GM18498 (cell line): ENCODE measurements at regions not wholly inside any gene's neighbourhood (a gene's known extent, or its start where the extent isn't known, plus 50 kb on each side); places are given as distances from the start of the nearest gene placed in this dataset.
A peak's percentile ranks its signal among the peaks of the same experiment; 100 is the strongest.
"Not testable (repeated sequence)": the region's sequence is repeated elsewhere in the genome, so short reads cannot be mapped to it uniquely, and the experiment has no call there.

Experiments used
- ATAC-seq: cut with Tn5 transposase; IDR thresholded peaks from one replicate; pipeline ENCODE4 v1.9.1; 2021; ENCODE audit warnings: mild to moderate bottlenecking, moderate library complexity; ENCODE audit not compliant: unreplicated experiment

DNA sequence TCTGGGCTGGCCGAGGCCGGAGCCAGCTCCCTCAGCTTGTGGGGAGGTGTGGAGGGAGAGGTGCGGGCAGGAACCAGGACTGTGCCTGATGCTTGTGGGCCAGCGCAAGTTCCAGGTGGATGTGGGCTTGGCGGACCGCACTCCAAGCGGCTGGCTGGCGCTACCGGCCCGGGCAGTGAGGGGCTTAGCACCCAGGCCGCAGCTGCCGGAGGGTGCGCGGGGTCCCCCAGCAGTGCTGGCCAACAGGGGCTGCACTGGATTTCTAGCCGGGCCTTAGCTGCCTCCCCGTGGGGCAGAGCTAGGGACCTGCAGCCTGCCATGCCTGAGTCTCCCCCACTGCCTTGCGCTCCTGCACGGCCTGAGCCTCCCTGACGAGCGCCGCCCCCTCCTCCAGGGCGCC lies 242.8 kb downstream of the CCSER2 start:
- no peak for ATAC-seq

- no peak for ATAC-seq
Measured at GRCh38 chr10:84574102-84574501, 245.7 kb downstream of the CCSER2 start.

DNA sequence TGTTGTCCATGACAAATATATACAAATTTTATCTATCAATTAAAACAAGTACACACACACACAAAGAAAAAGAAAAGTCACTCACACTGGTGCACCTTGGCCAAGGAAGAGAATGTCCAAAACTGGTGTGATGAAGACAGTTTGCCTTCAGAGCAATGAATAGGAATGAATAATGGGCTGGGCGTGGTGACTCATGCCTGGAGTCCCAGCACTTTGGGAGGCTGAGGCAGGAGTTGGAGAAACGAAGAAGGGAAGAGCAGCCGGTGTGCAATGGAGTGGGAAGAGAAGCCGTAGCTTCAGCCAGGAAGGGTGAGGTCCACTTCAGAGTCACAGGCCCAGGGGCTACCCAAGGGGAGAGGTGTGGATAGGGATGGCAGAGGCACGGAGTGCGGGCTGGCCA lies 253.6 kb downstream of the CCSER2 start:
- no peak for ATAC-seq

DNA sequence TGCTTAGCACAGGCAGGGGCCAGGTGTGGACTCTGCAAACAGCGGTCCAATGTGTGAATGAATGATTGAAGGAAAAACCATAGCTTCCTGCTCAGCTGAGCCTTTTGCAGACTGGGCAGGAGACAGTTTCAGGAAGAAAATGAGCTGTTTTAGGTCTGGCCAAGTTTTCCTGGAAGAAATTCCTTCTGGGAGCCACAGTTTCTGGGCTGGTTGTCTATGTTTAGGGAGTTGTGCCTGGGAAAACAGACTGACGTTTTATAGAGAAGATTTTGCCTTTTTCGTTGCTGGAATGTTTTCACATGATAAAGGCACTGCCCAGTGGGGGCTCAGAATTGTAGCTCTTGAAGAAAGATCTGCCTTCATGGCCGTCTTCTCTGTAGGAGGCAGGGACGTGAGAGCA lies 255.1 kb downstream of the CCSER2 start:
- ATAC-seq, result no peak

DNA sequence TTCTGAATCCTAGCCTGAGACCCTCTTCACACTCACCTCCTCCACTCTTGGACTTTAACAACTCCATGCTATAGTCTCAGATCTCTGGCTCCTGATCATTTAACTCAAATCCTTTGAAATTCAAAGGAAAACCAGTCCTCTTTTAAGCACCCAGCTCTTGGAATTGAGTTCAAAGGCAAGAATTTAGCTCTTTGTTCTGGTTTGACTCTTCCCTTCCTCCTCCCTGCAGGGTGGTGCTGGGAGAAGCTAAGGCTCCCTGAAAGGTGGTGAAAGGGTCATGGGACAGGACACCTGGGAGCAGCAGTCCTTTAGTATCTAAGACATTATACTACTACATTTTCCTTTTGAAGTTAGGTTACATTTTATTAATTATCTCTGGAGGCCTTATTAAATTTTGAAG lies 259.4 kb downstream of the CCSER2 start:
- no peak for ATAC-seq

DNA sequence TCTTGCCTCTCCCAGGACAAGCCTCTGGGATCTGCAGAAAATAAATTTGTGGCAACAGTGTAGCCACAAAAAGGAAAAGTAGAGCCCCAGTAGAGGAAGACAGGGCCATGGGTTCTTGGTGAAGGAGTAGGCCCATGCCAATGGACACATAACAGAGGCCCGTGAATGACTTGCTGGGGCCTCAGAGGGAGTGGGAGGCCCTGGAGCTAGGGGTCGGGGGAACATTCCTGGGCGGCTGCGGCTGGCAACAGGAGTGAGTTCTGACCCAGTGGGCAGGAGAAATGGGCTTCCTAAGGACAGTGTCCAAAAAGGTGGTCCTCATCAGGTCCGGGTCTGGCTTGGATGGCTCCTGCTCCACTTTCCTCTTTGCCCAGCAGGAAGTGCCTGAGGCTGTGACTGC lies 260.0 kb downstream of the CCSER2 start:
- ATAC-seq, result no peak

DNA sequence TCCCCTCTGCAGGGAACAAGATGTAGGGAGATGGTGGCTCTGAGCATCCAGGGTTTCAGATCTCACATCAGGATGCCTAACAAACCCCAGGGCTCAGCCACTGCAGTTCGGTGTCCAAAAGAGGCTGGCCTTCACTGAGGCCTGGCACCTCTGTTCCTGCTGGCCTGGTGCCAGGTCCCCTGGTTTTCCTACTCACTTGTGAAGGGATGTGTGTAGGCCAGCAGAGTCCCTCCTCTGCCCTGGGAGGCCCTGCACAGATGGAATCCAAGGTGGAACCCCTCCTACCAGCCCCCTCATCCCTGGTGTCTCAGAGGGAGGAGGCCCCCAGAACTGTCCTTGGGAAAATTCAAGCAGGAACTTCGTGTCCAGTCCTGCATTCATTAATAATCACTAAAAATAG lies 260.6 kb downstream of the CCSER2 start:
- no peak for ATAC-seq

DNA sequence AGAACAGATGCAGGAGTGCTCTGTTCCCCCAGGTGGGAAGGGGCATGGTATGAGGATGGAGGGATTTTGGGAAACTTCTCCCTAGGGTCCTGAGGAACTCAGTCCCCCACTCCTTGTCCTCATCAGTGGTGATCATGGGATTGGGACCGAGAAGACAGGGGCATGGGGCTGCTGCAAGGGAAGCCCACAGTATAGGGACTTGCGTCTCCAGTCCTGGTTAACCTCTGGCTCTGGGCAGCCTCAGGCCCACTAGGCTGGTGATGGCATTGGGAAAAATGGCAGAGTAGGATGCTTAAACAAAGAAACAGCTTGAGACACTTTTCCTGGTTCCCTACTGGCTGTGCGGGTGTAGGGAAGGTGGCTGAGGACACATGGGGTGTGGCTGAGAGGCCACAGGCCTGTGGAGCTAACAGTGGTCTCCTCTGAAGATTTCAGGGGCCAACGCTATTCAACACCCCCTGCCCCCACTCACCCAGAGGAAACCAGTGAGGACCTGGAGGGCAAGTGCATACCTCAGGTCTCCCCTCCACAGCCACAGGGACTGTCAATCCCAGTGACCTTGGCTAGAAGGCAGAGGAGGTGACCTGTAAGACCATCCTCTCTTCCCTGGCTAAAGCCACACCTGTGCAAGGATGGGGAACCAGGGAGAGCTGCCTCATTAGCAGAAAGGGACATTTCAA lies 261.3 kb downstream of the CCSER2 start:
- ATAC-seq, result no peak

GRCh38 chr10:84590327-84591193 lies 262.2 kb downstream of the CCSER2 start:
- ATAC-seq, result no peak

DNA sequence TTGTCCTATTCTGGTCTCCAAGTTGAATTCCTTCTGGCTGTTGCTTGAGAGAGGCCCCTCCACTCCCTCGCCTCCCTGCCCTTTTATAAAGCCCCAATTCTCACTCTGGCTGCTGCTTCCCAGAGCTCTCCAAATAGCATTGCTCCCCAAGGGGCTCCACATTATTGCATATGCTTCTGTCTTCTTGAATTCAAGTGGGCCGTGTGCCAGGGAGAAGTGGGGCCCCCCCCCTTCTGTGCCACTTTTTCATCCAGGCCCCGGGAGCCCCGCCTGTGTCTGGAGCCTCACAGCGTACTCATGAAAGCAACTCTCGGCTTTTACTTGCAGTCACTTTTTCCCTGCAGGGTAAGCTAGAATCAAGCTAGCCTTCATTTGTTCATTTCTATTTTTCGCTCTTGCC lies 265.1 kb downstream of the CCSER2 start:
- ATAC-seq, result no peak

GRCh38 chr10:84596585-84596984 lies 268.2 kb downstream of the CCSER2 start:
- no peak for ATAC-seq

DNA sequence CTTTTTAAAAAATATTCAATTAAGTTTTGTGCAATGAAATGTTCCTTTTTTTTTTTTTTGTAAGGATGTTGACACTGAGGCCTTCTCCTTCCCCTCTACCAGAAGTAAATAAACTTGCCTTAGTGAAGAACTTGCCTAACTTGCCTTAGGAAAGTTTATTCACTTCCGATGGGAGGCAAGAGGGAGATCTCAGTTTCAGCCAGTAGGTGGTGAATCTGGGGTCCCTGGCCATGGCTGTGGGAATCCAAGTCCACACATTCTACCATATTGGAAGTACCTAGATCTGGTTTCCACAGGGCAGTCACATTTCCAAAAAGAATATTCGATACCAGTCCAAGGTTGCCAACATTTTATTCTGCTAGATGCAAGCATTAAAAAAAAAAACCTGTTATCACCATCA lies 270.9 kb downstream of the CCSER2 start:
- no peak for ATAC-seq

- no peak for ATAC-seq
Measured at GRCh38 chr10:84600947-84601346, 272.6 kb downstream of the CCSER2 start.

GRCh38 chr10:84602543-84602942 lies 274.2 kb downstream of the CCSER2 start:
- not testable (repeated sequence) for ATAC-seq

DNA sequence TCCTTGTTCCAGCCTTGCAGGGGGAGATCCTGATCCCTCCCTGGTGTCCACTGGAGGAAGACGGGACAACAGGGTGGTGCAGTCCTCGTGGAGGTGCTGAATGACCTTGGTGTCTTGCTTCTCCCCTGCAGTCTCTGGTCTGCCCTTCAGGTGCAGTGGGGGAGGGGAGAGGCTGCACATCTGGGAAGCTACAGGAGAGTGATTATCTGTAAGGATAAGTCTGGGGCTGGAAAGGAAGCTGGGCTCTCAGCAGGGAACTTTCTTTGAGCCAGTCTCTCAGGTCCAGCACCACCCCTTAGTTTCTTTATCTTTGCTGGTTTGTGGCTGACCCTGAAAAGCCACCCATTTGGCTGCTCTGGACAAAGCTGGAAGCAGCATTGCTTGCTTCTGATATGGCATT lies 275.6 kb downstream of the CCSER2 start:
- ATAC-seq, result no peak

GRCh38 chr10:84605802-84606201 lies 277.4 kb downstream of the CCSER2 start:
- no peak for ATAC-seq

GRCh38 chr10:84606428-84606827 lies 278.0 kb downstream of the CCSER2 start:
- ATAC-seq, result no peak

DNA sequence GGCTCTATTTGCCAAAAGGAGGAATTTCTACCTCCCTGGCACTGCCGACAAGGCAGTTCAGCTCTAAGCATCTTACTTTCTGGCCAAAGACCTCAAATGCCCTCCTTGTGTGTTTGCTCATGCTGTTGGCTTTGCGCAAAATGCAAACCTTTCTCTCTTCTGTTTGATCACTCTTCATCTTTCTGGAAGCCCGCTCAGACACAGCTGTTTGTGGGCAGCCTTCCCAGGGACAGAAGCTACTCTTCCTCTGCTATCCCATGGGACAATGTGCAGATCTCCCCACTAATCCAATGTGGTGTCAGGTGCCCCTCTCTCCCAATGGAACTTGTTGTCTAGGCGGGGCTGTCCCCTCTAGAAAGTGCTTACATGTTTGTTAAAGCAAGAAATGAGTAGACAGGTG lies 278.7 kb downstream of the CCSER2 start:
- ATAC-seq, result no peak

DNA sequence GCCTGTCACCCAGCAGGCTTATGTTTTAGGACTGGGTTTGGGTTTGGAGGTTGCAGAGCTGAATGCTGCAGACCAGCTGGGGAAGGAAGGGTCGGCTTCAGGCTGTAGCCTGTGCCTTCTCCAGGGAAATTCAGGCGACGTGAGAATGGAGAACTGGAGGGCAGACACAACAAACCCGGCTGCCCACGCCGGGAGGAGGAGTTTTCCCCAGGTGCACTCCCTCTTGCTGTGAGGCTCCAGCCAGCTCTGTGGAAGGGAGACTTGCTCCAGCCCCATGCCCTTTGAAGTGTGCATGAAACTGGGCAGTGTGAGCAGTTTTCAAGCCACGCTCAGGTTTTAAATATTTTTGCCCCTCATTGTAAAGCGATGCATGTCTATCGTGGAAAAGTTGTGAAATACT lies 279.1 kb downstream of the CCSER2 start:
- no peak for ATAC-seq

DNA sequence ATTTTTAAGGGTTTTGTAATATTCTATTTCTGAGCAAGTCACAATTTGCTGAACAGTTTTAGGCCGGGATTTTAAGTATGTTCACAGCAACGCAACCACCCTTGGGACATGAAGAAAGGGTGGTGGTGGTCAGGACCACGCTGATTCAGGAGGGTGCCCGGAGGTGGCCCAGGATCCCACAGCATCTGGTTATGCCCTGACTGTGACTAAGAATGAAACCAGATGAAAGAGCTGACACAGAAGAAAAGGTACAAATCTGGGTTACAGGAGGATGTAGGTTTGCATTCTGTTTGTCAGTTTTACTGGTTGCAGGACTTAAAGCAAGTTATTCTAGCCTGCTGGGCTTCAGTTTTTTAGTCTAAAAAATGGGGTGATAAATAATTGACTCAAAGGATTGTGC lies 279.7 kb downstream of the CCSER2 start:
- ATAC-seq, result peak; percentile 75

DNA sequence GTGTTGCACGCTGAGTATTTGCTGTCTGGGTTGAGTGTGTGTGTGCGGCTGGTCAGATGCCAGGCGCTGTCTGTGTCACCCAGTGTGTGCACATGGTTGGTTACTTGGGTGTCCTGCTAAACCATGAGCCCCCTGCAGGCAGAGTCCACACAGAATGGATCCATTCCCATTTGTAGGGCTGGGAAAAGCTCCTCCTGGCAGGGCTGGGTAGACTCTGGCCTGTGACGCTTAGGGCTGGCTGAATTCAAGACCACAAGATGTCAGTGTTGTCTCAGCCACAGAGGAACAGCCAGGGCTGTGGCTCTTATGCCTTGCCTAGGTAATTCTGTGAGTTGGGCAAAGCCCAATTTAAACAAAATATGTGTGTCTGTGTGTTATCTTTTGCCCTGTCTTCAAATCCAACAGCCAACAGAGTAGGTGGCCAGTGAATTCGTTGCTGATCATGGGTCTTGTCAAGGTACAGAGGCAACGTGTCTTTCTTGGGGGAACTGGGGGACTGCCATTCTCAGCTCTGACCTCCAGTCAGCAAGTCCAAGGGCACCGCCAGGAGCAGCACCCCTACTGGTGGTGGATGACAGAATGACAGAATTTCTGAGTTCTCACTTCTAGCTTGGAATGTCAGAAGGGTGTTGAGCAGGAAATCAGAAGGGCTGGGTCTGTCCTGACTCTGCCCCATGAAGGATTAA lies 285.1 kb downstream of the CCSER2 start:
- ATAC-seq, result peak; percentile 60
